ENCODE measurements at regions not wholly inside any gene's neighbourhood (a gene's known extent, or its start where the extent isn't known, plus 50 kb on each side); places are given as distances from the start of the nearest gene placed in this dataset.

- Histone ChIP-seq H3K18ac (ENCODE audit: insufficient read length, low read depth, low read length) (no peak overlapping the region), H3K79me1 (ENCODE audit: insufficient read depth, low read depth, low read length, poor library complexity, severe bottlenecking) (no peaks in the 10 kb centered on the region), H3K4ac (ENCODE audit: low read depth, low read length) (no peak overlapping the region), H3K9me3 (ENCODE audit: control insufficient read depth, low read depth, low read length) (no peaks in the 10 kb centered on the region), H3K23me2 (ENCODE audit: insufficient read length, low read depth, low read length, poor library complexity, severe bottlenecking) (no peaks in the 10 kb centered on the region), H4K91ac (ENCODE audit: insufficient read length, low read depth, low read length) (no peak overlapping the region), H3K4me1 (ENCODE audit: insufficient read depth, low read length) (no peaks in the 10 kb centered on the region), H3K14ac (ENCODE audit: insufficient read depth, low read length) (no peak overlapping the region), H3K27me3 (ENCODE audit: insufficient read depth, low read length) (no peaks in the 10 kb centered on the region), H4K5ac (ENCODE audit: insufficient read length, low read depth, low read length) (no peak overlapping the region), H3K56ac (ENCODE audit: insufficient read length, low read depth, low read length) (no peak overlapping the region), H3T11ph (ENCODE audit: low read length) (no peak overlapping the region), H2BK12ac (ENCODE audit: insufficient read length, low read depth, low read length) (no peak overlapping the region), H3K23ac (ENCODE audit: insufficient read length, low read depth, low read length) (no peak overlapping the region), H3K9ac (ENCODE audit: extremely low read depth, insufficient read length, low read length) (no peak overlapping the region), H4K20me1 (ENCODE audit: control insufficient read depth, insufficient read depth, insufficient read length) (no peaks in the 10 kb centered on the region), H2AK5ac (ENCODE audit: insufficient read length, low read length) (no peak overlapping the region), H2BK120ac (ENCODE audit: low read depth, low read length, poor library complexity, severe bottlenecking) (no peak overlapping the region), H2BK15ac (ENCODE audit: low read depth, low read length) (no peak overlapping the region), H2AFZ (ENCODE audit: low read length) (no peak overlapping the region), H3K27ac (ENCODE audit: insufficient read length, low read depth, low read length) (no peak overlapping the region), H2BK5ac (ENCODE audit: insufficient read length, low read length) (no peak overlapping the region), H3K4me2 (ENCODE audit: insufficient read depth, insufficient read length, low read length) (no peak overlapping the region), H2BK20ac (ENCODE audit: low read depth, low read length, poor library complexity, severe bottlenecking) (no peak overlapping the region), H3K79me2 (ENCODE audit: insufficient read depth, low read length) (no peaks in the 10 kb centered on the region), H4K8ac (replicated peaks; ENCODE audit: insufficient read length, low read depth, low read length) (no peak overlapping the region)
- H3K4me1 Mint-ChIP-seq: peaks cover 4 to 5% of the 10 kb centered on the region in 2 experiments; a peak in 3 of 4 replicates
- H3K9me3 Mint-ChIP-seq: no peaks in the 10 kb centered on the region
- no peak for DNase-seq
- no peaks in the 10 kb centered on the region for H3K36me3 Mint-ChIP-seq (ENCODE audit: insufficient read depth in 1 of 3, low read depth in 3 of 3)
- no peak overlapping the region for H3K4me3 Mint-ChIP-seq
- no peak overlapping the region for H3K27ac Mint-ChIP-seq
- no CpG with 5 or more reads among the region's 4 CpGs for WGBS (ENCODE audit: extremely low coverage, insufficient read length, low lambda C conversion rate)
- TF ChIP-seq CTCF (conservative IDR thresholded peaks at IDR 0.05): no peak
- H3K27me3 Mint-ChIP-seq (ENCODE audit: low read depth): no peaks in the 10 kb centered on the region; the same call in 1 of the 2 replicates
These were observed 427.4 kb upstream of the PROK2 start for GRCh38 chr3:72212396-72212795.

Data from H9 (cell line).